SK-N-SH treated with all-trans-retinoic acid at 6 μM for 48 hours (cell line): ENCODE measurements at regions not wholly inside any gene's neighbourhood (a gene's known extent, or its start where the extent isn't known, plus 50 kb on each side); places are given as distances from the start of the nearest gene placed in this dataset.
A peak's percentile ranks its signal among the peaks of the same experiment; 100 is the strongest.

Experiments
- ATAC-seq: fragments of 200-7000 bp; cut with Tn5 transposase; 3 replicates; pipeline ENCODE4 v1.9.1; 2020; ENCODE audit warnings: mild to moderate bottlenecking, moderate library complexity
- ARNTL ChIP-seq: fragments of 450-650 bp; formaldehyde crosslinking; IDR thresholded peaks from 2 replicates; pipeline ENCODE4 v1.5.0; 2020; ENCODE audit warnings: low read depth, mild to moderate bottlenecking, moderate library complexity, borderline replicate concordance
- BACH2 ChIP-seq: fragments of 250-450 bp; sonication (Bioruptor Pico); IDR thresholded peaks from 2 replicates; pipeline ENCODE4 v1.9.0; 2021; ENCODE audit warnings: mild to moderate bottlenecking, borderline replicate concordance
- CREB5 ChIP-seq: fragments of 250-450 bp; sonication (Bioruptor Pico); IDR thresholded peaks from 2 replicates; pipeline ENCODE4 v1.5.1; 2020; ENCODE audit warnings: low read depth, mild to moderate bottlenecking, moderate library complexity
- CSRNP3 ChIP-seq: fragments of 250-450 bp; sonication (Bioruptor Pico); IDR thresholded peaks from 2 replicates; pipeline ENCODE4 v1.5.1; 2021; ENCODE audit warnings: mild to moderate bottlenecking, moderate library complexity
- ESRRG ChIP-seq: fragments of 250-450 bp; sonication (Bioruptor Pico); IDR thresholded peaks from 2 replicates; pipeline ENCODE4 v1.6.1; 2021; ENCODE audit warnings: mild to moderate bottlenecking
- GLIS3 ChIP-seq: fragments of 250-450 bp; sonication (Bioruptor Pico); IDR thresholded peaks from 2 replicates; pipeline ENCODE4 v1.5.0; 2020; ENCODE audit warnings: mild to moderate bottlenecking, moderate library complexity
- OSR1 ChIP-seq: fragments of 250-450 bp; sonication (Bioruptor Pico); IDR thresholded peaks from 2 replicates; pipeline ENCODE4 v1.8.0; 2022; ENCODE audit warnings: moderate library complexity, mild to moderate bottlenecking, inconsistent platforms
- PATZ1 ChIP-seq: fragments of 250-450 bp; sonication (Bioruptor Pico); IDR thresholded peaks from 2 replicates; pipeline ENCODE4 v1.8.0; 2020; ENCODE audit warnings: mild to moderate bottlenecking, moderate library complexity, borderline replicate concordance
- PPARA ChIP-seq: fragments of 250-450 bp; sonication (Bioruptor Pico); IDR thresholded peaks from 2 replicates; pipeline ENCODE4 v1.5.0; 2020; ENCODE audit warnings: mild to moderate bottlenecking, borderline replicate concordance
- RARB ChIP-seq: fragments of 250-450 bp; sonication (Bioruptor Pico); IDR thresholded peaks from 2 replicates; pipeline ENCODE4 v1.8.0; 2021; ENCODE audit warnings: mild to moderate bottlenecking, moderate library complexity
- TOX ChIP-seq: fragments of 250-450 bp; sonication (Bioruptor Pico); IDR thresholded peaks from 2 replicates; pipeline ENCODE4 v1.8.0; 2021; ENCODE audit warnings: mild to moderate bottlenecking, moderate library complexity, borderline replicate concordance
- TSHZ2 ChIP-seq: fragments of 250-450 bp; sonication (Bioruptor Pico); IDR thresholded peaks from 2 replicates; pipeline ENCODE4 v1.5.0; 2020; ENCODE audit warnings: mild to moderate bottlenecking, moderate library complexity
- ZFP30 ChIP-seq: fragments of 450-650 bp; formaldehyde crosslinking; IDR thresholded peaks from 2 replicates; pipeline ENCODE4 v1.5.0; 2022; ENCODE audit warnings: mild to moderate bottlenecking, moderate library complexity
- ZNF565 ChIP-seq: fragments of 450-650 bp; formaldehyde crosslinking; conservative IDR thresholded peaks from 2 replicates; pipeline ENCODE4 v1.5.0; 2020; ENCODE audit warnings: low read depth, mild to moderate bottlenecking, moderate library complexity
- ZNF70 ChIP-seq: fragments of 450-650 bp; formaldehyde crosslinking; IDR thresholded peaks from 2 replicates; pipeline ENCODE4 v1.5.0; 2020; ENCODE audit warnings: mild to moderate bottlenecking, moderate library complexity
- ZNF8 ChIP-seq: fragments of 450-650 bp; formaldehyde crosslinking; IDR thresholded peaks from 2 replicates; pipeline ENCODE4 v1.5.0; 2020; ENCODE audit warnings: mild to moderate bottlenecking, moderate library complexity

GRCh38 chr4:185872747-185873380 is 60.9 kb upstream of the SORBS2 start:
- no peak for ATAC-seq
- no peak for TF ChIP-seq ZNF70 (CRISPR knock-in tag)

GRCh38 chr4:185874516-185875230 is 62.7 kb upstream of the SORBS2 start:
- TF ChIP-seq ARNTL (no peak), TOX (no peak), CREB5 (no peak), ZNF565 (CRISPR knock-in tag) (no peak)

GRCh38 chr4:185875316-185875907 is 63.4 kb upstream of the SORBS2 start:
- TF ChIP-seq PPARA (CRISPR knock-in tag): no peak
- no peak for TF ChIP-seq ZFP30 (CRISPR knock-in tag)
- no peak for TF ChIP-seq ARNTL
- no peak for TF ChIP-seq RARB (CRISPR knock-in tag)
- no peak for TF ChIP-seq CSRNP3 (CRISPR knock-in tag)
- TF ChIP-seq TSHZ2 (CRISPR knock-in tag): no peak
- no peak for TF ChIP-seq OSR1 (CRISPR knock-in tag)
- no peak for TF ChIP-seq ESRRG (CRISPR knock-in tag)
- no peak for TF ChIP-seq CREB5
- no peak for TF ChIP-seq TOX
- no peak for TF ChIP-seq PATZ1 (CRISPR knock-in tag)
- no peak for TF ChIP-seq BACH2 (CRISPR knock-in tag)
- TF ChIP-seq, all 23 proteins: peak for 0
- ATAC-seq: no peak

More at GRCh38 chr4:185874516-185875230, 62.7 kb upstream of the SORBS2 start:
- 0 out of 3 replicates have a peak, but pooled peaks have one; percentile 44 for ATAC-seq

- ATAC-seq: no peak
- no peak for TF ChIP-seq ZNF70 (CRISPR knock-in tag)
- TF ChIP-seq PATZ1 (CRISPR knock-in tag): no peak
- no peak for TF ChIP-seq ZNF8 (CRISPR knock-in tag)
- TF ChIP-seq GLIS3 (CRISPR knock-in tag): no peak
Measured at GRCh38 chr4:185878633-185879032, 66.6 kb upstream of the SORBS2 start.
